Neural progenitor cell (in vitro differentiated cells): ENCODE measurements at regions not wholly inside any gene's neighbourhood (a gene's known extent, or its start where the extent isn't known, plus 50 kb on each side); places are given as distances from the start of the nearest gene placed in this dataset.

Experiments used
- EZH2 ChIP-seq: fragments of 200-600 bp; sonication (generic); IDR thresholded peaks from 2 replicates; pipeline ENCODE4 v1.6.1; 2017; ENCODE audit warnings: antibody characterized with exemption, mild to moderate bottlenecking, moderate library complexity
- EZH2phosphoT487 ChIP-seq: fragments of 200-600 bp; sonication (generic); IDR thresholded peaks from 2 replicates; pipeline ENCODE4 v1.6.1; 2017; ENCODE audit warnings: antibody characterized with exemption
- TF ChIP-seq, protein P1 (sequence below): fragments of 200-600 bp; sonication (generic); IDR thresholded peaks from 2 replicates; pipeline ENCODE4 v1.5.1; 2017; ENCODE audit warnings: antibody characterized with exemption, mild to moderate bottlenecking

DNA sequence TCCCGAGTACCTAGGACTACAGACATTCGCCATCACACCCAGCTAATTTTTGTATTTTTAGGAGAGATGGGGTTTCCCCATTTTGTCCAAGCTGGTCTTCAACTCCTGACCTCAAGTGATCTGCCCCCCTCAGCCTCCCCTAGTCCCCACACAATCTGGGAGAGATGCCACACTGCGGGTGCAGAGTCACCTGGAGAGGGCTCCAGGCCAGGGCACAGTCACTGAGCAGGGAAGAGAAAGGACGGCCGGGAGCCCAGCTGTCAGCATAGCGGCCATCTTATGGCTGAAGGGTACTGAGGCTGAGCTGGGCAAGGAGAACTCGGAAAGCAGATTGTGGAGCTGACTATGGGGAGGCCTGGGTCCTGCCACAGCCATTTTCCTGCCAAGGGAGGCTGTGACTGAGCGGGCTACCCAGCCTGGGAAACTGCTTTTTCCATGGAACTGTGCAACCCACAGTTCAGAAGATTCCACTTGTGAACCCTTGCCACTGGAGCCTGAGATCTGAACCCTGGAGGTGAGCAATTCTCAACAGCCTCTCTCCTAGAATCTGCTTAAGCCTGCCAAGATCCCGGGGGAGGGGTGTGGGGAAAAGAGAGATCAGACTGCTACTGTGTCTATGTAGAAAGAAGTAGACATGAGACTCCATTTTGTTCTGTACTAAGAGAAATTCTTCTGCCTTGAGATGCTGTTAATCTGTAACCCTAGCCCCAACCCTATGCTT is 109.2 kb downstream of the ZNF486 start:
- no peak for TF ChIP-seq EZH2
- TF ChIP-seq, protein P1, sequence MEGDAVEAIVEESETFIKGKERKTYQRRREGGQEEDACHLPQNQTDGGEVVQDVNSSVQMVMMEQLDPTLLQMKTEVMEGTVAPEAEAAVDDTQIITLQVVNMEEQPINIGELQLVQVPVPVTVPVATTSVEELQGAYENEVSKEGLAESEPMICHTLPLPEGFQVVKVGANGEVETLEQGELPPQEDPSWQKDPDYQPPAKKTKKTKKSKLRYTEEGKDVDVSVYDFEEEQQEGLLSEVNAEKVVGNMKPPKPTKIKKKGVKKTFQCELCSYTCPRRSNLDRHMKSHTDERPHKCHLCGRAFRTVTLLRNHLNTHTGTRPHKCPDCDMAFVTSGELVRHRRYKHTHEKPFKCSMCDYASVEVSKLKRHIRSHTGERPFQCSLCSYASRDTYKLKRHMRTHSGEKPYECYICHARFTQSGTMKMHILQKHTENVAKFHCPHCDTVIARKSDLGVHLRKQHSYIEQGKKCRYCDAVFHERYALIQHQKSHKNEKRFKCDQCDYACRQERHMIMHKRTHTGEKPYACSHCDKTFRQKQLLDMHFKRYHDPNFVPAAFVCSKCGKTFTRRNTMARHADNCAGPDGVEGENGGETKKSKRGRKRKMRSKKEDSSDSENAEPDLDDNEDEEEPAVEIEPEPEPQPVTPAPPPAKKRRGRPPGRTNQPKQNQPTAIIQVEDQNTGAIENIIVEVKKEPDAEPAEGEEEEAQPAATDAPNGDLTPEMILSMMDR: no peak
- TF ChIP-seq EZH2phosphoT487: no peak
